ENCODE measurements at regions not wholly inside any gene's neighbourhood (a gene's known extent, or its start where the extent isn't known, plus 50 kb on each side); places are given as distances from the start of the nearest gene placed in this dataset.

DNA sequence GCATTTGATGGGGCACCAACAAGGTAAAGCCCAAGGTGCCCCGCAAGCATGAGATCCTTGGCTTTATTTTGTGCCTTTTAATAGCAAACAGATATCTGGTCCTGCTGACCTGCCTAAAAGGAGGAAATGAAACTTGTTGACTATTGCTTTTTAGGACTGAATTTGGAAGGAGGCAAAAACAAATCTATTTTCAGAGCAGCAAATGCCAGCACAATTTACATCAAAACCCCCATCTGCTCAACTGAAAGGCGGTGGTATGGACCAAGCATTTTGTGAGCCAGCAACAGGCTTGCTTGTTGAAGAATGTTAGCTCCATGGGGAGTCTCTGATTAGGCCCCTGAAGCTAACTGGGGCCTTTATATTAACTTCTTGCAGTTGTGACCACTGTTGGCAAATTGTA lies 192.6 kb upstream of the E2F8 start:
- TF ChIP-seq, protein P1, sequence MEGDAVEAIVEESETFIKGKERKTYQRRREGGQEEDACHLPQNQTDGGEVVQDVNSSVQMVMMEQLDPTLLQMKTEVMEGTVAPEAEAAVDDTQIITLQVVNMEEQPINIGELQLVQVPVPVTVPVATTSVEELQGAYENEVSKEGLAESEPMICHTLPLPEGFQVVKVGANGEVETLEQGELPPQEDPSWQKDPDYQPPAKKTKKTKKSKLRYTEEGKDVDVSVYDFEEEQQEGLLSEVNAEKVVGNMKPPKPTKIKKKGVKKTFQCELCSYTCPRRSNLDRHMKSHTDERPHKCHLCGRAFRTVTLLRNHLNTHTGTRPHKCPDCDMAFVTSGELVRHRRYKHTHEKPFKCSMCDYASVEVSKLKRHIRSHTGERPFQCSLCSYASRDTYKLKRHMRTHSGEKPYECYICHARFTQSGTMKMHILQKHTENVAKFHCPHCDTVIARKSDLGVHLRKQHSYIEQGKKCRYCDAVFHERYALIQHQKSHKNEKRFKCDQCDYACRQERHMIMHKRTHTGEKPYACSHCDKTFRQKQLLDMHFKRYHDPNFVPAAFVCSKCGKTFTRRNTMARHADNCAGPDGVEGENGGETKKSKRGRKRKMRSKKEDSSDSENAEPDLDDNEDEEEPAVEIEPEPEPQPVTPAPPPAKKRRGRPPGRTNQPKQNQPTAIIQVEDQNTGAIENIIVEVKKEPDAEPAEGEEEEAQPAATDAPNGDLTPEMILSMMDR (IDR thresholded peaks at IDR 0.05) = no peak
- no peak for TF ChIP-seq POLR2A (IDR thresholded peaks at IDR 0.05)

Data from adrenal gland (tissue), 5 donors.